H1 (cell line): ENCODE measurements at regions not wholly inside any gene's neighbourhood (a gene's known extent, or its start where the extent isn't known, plus 50 kb on each side); places are given as distances from the start of the nearest gene placed in this dataset.
A peak's percentile ranks its signal among the peaks of the same experiment; 100 is the strongest.

Experiments
- CTCF ChIA-PET: fragments of 300-600 bp; sonication (Branson Sonifier 250); formaldehyde crosslinking; loops from one replicate; lab custom pipeline; 2021; ENCODE audit not compliant: partially characterized antibody; lab: Charles Lee
- POLR2A ChIA-PET: fragments of 300-600 bp; sonication (Branson Sonifier 250); formaldehyde crosslinking; loops from one replicate; lab custom pipeline; 2021; ENCODE audit warnings: inconsistent platforms; ENCODE audit not compliant: partially characterized antibody; lab: Charles Lee
- DNase-seq, 2 experiments: peaks; one replicate each; pipeline versions ENCODE4 v3.0.0 to v3.0.0-alpha.2; 2010 to 2022; ENCODE audit warnings: low spot score in 2 of 2, low read depth in 1 of 2, mixed read lengths in 1 of 2
- FAIRE-seq: peaks from 2 replicates; lab custom pipeline; 2011; peaks lifted over from hg19 to GRCh38; lab: Jason Lieb, UNC
- H2AFZ ChIP-seq: 2 replicates; pipeline ENCODE4 v1.8.1; 2012; ENCODE audit warnings: low read length, inconsistent platforms
- H2AK5ac ChIP-seq: 2 replicates; pipeline ENCODE4 v1.6.1; 2013; ENCODE audit warnings: low read depth, low read length
- H2BK120ac ChIP-seq: replicated peaks from 2 replicates; pipeline ENCODE3; 2013; ENCODE audit warnings: low read depth, low read length, inconsistent platforms
- H2BK12ac ChIP-seq: 2 replicates; pipeline ENCODE4 v1.6.1; 2013; ENCODE audit warnings: low read depth, low read length
- H2BK15ac ChIP-seq: 2 replicates; pipeline ENCODE4 v1.6.1; 2013; ENCODE audit warnings: low read length
- H2BK20ac ChIP-seq: 2 replicates; pipeline ENCODE4 v1.6.1; 2013; ENCODE audit warnings: low read length
- H2BK5ac ChIP-seq: 2 replicates; pipeline ENCODE4 v1.6.1; 2013; ENCODE audit warnings: low read depth, low read length
- H3K14ac ChIP-seq: 2 replicates; pipeline ENCODE4 v1.6.1; 2013; ENCODE audit warnings: inconsistent platforms; ENCODE audit not compliant: insufficient read length
- H3K18ac ChIP-seq: 2 replicates; pipeline ENCODE4 v1.6.1; 2013; ENCODE audit warnings: low read length; ENCODE audit errors: extremely low read depth
- H3K23ac ChIP-seq: 2 replicates; pipeline ENCODE4 v1.6.1; 2013; ENCODE audit warnings: inconsistent platforms; ENCODE audit not compliant: insufficient read length
- H3K23me2 ChIP-seq: 2 replicates; pipeline ENCODE4 v1.6.1; 2013; ENCODE audit warnings: low read depth, low read length
- H3K27ac ChIP-seq: 2 replicates; pipeline ENCODE4 v1.6.1; 2011; ENCODE audit warnings: low read depth, low read length, inconsistent platforms
- H3K27me3 ChIP-seq, 4 experiments: replicated peaks in 1 of 4; 1 replicate in 1 of 4; 2 replicates in 3 of 4; pipeline versions ENCODE4 v1.6.1 to v1.8.1; 2011 to 2013; ENCODE audit warnings: low read length in 3 of 4, mild to moderate bottlenecking in 3 of 4, inconsistent platforms in 2 of 4, mixed read lengths in 2 of 4, moderate library complexity in 1 of 4; ENCODE audit not compliant: control insufficient read depth in 3 of 4, insufficient read depth in 3 of 4; ENCODE audit errors: extremely low read depth in 1 of 4
- H3K36me3 ChIP-seq, 4 experiments: 2 replicates each; pipeline versions ENCODE4 v1.6.1 to v1.8.1; 2011 to 2013; ENCODE audit warnings: mild to moderate bottlenecking in 4 of 4, low read length in 3 of 4, moderate library complexity in 2 of 4, control low read depth in 1 of 4, inconsistent platforms in 1 of 4; ENCODE audit not compliant: insufficient read depth in 4 of 4, control insufficient read depth in 2 of 4
- H3K4ac ChIP-seq: replicated peaks from 2 replicates; pipeline ENCODE3; 2013; ENCODE audit warnings: low read length, low read depth, mixed read lengths, inconsistent platforms; ENCODE audit not compliant: insufficient read length
- H3K4me1 ChIP-seq, 4 experiments: replicated peaks in 1 of 4; 1 replicate in 1 of 4; 2 replicates in 3 of 4; pipeline versions ENCODE4 v1.6.1 to v1.8.1; 2011 to 2013; ENCODE audit warnings: low read length in 3 of 4, inconsistent platforms in 2 of 4, mixed read lengths in 1 of 4; ENCODE audit not compliant: insufficient read depth in 4 of 4, control insufficient read depth in 3 of 4
- H3K4me2 ChIP-seq, 2 experiments: 2 replicates each; pipeline versions ENCODE4 v1.6.1 to v1.8.1; 2011 to 2013; ENCODE audit warnings: low read depth in 2 of 2, low read length in 2 of 2, control low read depth in 1 of 2, inconsistent platforms in 1 of 2, mild to moderate bottlenecking in 1 of 2; ENCODE audit not compliant: insufficient read depth in 1 of 2
- H3K4me3 ChIP-seq, 4 experiments: fragments of 200-600, 300-600 bp in 1 of 4; sonication (generic), shearing (Covaris generic), sonication (Bioruptor Twin) in 1 of 4; 2 replicates each; pipeline versions ENCODE4 v1.5.1 to v1.8.1; 2011 to 2016; ENCODE audit warnings: low read length in 4 of 4, low read depth in 3 of 4, control low read depth in 2 of 4, inconsistent platforms in 2 of 4, mild to moderate bottlenecking in 2 of 4, mixed read lengths in 1 of 4, moderate library complexity in 1 of 4; ENCODE audit not compliant: insufficient read depth in 2 of 4; ENCODE audit errors: extremely low read depth in 1 of 4
- H3K56ac ChIP-seq: replicated peaks from 2 replicates; pipeline ENCODE3; 2013; ENCODE audit warnings: low read depth, mild to moderate bottlenecking, mixed read lengths, low read length, inconsistent platforms; ENCODE audit not compliant: insufficient read length
- H3K79me1 ChIP-seq: 2 replicates; pipeline ENCODE4 v1.6.1; 2013; ENCODE audit warnings: low read depth, low read length, control low read depth
- H3K79me2 ChIP-seq, 2 experiments: 2 replicates each; pipeline versions ENCODE4 v1.6.1 to v1.8.1; 2012 to 2013; ENCODE audit warnings: low read length in 2 of 2, mild to moderate bottlenecking in 2 of 2, inconsistent platforms in 1 of 2; ENCODE audit not compliant: insufficient read depth in 2 of 2, control insufficient read depth in 1 of 2
- H3K9ac ChIP-seq, 4 experiments: replicated peaks in 1 of 4; 1 replicate in 1 of 4; 2 replicates in 3 of 4; pipeline versions ENCODE4 v1.6.1 to v1.8.1; 2011 to 2013; ENCODE audit warnings: low read depth in 3 of 4, low read length in 3 of 4, control low read depth in 2 of 4, mild to moderate bottlenecking in 2 of 4, moderate library complexity in 2 of 4, inconsistent platforms in 1 of 4; ENCODE audit errors: extremely low read depth in 1 of 4
- H3K9me3 ChIP-seq, 2 experiments: 2 replicates each; pipeline versions ENCODE4 v1.6.1 to v1.8.1; 2012 to 2013; ENCODE audit warnings: mild to moderate bottlenecking in 2 of 2, moderate library complexity in 2 of 2, control low read depth in 1 of 2, inconsistent platforms in 1 of 2, low read depth in 1 of 2, low read length in 1 of 2, mixed read lengths in 1 of 2; ENCODE audit not compliant: insufficient read depth in 2 of 2
- H4K20me1 ChIP-seq, 2 experiments: replicated peaks in 1 of 2; 2 replicates each; pipeline versions ENCODE3 to v1.8.1; 2011 to 2013; ENCODE audit warnings: inconsistent platforms in 2 of 2, low read length in 2 of 2, mild to moderate bottlenecking in 1 of 2; ENCODE audit not compliant: insufficient read depth in 2 of 2, control insufficient read depth in 1 of 2
- H4K5ac ChIP-seq: 2 replicates; pipeline ENCODE4 v1.6.1; 2013; ENCODE audit warnings: low read length, low read depth, mixed read lengths, inconsistent platforms; ENCODE audit not compliant: insufficient read length
- H4K8ac ChIP-seq: 2 replicates; pipeline ENCODE4 v1.8.0; 2013; ENCODE audit warnings: mild to moderate bottlenecking, moderate library complexity, low read length, inconsistent platforms; ENCODE audit not compliant: insufficient read depth; ENCODE audit errors: extremely low read depth
- H4K91ac ChIP-seq: replicated peaks from 2 replicates; pipeline ENCODE3; 2013; ENCODE audit warnings: low read length, mixed read lengths, inconsistent platforms; ENCODE audit not compliant: insufficient read length
- CTBP2 ChIP-seq: IDR thresholded peaks from 2 replicates; pipeline ENCODE4 v1.7.0; 2011; ENCODE audit warnings: borderline replicate concordance, mild to moderate bottlenecking, moderate library complexity, mixed read lengths, low read length; ENCODE audit not compliant: insufficient read depth, insufficient read length
- GABPA ChIP-seq: IDR thresholded peaks from 2 replicates; pipeline ENCODE4 v1.6.1; 2011; ENCODE audit warnings: mild to moderate bottlenecking, low read length, moderate library complexity, borderline replicate concordance; ENCODE audit not compliant: insufficient read depth
- GTF2F1 ChIP-seq: IDR thresholded peaks from 2 replicates; pipeline ENCODE4 v1.6.1; 2012; ENCODE audit warnings: low read depth, low read length, improper control_type of control experiment, borderline replicate concordance
- JUND ChIP-seq: IDR thresholded peaks from 2 replicates; pipeline ENCODE4 v1.6.1; 2011; ENCODE audit warnings: mild to moderate bottlenecking, improper control_type of control experiment, low read length
- RXRA ChIP-seq: IDR thresholded peaks from 2 replicates; pipeline ENCODE4 v1.6.1; 2011; ENCODE audit warnings: low read depth, mild to moderate bottlenecking, low read length, moderate library complexity; ENCODE audit not compliant: insufficient read depth
- SAP30 ChIP-seq: fragments of 300-600 bp; sonication (generic); IDR thresholded peaks from 2 replicates; pipeline ENCODE4 v1.7.1; 2012; ENCODE audit warnings: low read length, moderate library complexity, mild to moderate bottlenecking, inconsistent platforms; ENCODE audit not compliant: insufficient read depth, insufficient replicate concordance
- SP1 ChIP-seq: IDR thresholded peaks from 2 replicates; pipeline ENCODE4 v1.6.1; 2011; ENCODE audit warnings: low read depth, low read length
- TEAD4 ChIP-seq: IDR thresholded peaks from 2 replicates; pipeline ENCODE4 v1.6.1; 2012; ENCODE audit warnings: low read depth, low read length, inconsistent platforms, mixed read lengths
- ZNF274 ChIP-seq: IDR thresholded peaks from 2 replicates; pipeline ENCODE4 v1.7.0; 2012; ENCODE audit warnings: low read length, borderline replicate concordance; ENCODE audit errors: extremely low read depth
- WGBS, 2 experiments: shearing (Covaris generic) in 1 of 2; methylation state at CpG; one replicate each; pipeline versions ENCODE4 v1.1.6 to v1.1.7; 2013 to 2015; ENCODE audit warnings: low lambda C conversion rate in 2 of 2, mixed read lengths in 2 of 2, inconsistent platforms in 1 of 2, low coverage in 1 of 2, missing lambda C conversion rate in 1 of 2; ENCODE audit not compliant: insufficient replicate concordance in 2 of 2, insufficient coverage in 1 of 2, insufficient read length in 1 of 2; ENCODE audit errors: extremely low coverage in 1 of 2, missing lambda C conversion rate in 1 of 2; 5-methylcytosine and 5-hydroxymethylcytosine counted together
- TF ChIP-seq, protein P1 (sequence below), 3 experiments: IDR thresholded peaks; 1 replicate in 2 of 3; 2 replicates in 1 of 3; pipeline versions ENCODE4 v1.5.1 to v1.6.1; 2011; ENCODE audit warnings: low read length in 3 of 3, mild to moderate bottlenecking in 3 of 3, inconsistent platforms in 2 of 3, low read depth in 1 of 3, moderate library complexity in 1 of 3; ENCODE audit not compliant: insufficient read depth in 1 of 3; ENCODE audit errors: control extremely low read depth in 1 of 3

DNA sequence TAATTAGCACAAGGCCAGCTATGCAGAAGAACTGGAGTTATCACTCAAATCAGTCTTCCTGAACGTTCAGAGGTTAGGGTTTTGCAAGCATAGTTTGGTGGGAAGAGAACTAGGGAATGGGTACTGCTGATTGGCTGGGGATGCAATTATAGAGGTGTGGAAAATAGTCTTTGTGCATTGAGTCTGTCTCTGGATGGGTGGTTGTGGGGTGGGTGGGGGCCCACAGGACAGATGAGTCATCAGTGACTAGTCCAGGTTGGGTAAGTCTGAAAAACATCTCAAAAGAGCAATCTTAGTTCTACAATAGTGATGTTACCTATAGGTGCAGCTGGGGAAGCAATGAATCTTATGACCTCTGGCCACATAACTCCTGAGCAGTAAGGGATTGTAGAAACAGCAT, 89.7 kb upstream of the HMCN1 start:
- Histone ChIP-seq H3K27ac (no peak overlapping the region), H4K20me1 (no peaks in the 10 kb centered on the region), H2BK5ac (peak overlapping the region; percentile 30; the same call in 1 of the 2 replicates), H3K79me1 (no peaks in the 10 kb centered on the region), H2BK15ac (no peak overlapping the region), H4K5ac (peak overlapping the region; percentile 49), H3K4me2 (no peak overlapping the region), H3K4ac (no peak overlapping the region), H3K9me3 (peaks cover 14 to 21% of the 10 kb centered on the region in 2 experiments), H3K36me3 (peaks cover 0 to 9% (median 3%) of the 10 kb centered on the region in 4 experiments; a peak in 3 of 8 replicates), H2BK120ac (no peak overlapping the region), H3K56ac (no peak overlapping the region), H3K9ac (no peak overlapping the region), H2BK12ac (no peak overlapping the region), H4K91ac (peak overlapping the region; percentile 12), H2BK20ac (no peak overlapping the region; the same call in 1 of the 2 replicates), H3K14ac (no peak overlapping the region), H3K23ac (no peak overlapping the region), H3K4me1 (peaks cover 0 to 13% (median 6%) of the 10 kb centered on the region in 4 experiments; a peak in 4 of 7 replicates), H3K18ac (no peak overlapping the region), H3K79me2 (no peaks in the 10 kb centered on the region), H3K27me3 (no peaks in the 10 kb centered on the region), H3K4me3 (no peak overlapping the region; a peak in 1 of 8 replicates), H4K8ac (no peak overlapping the region), H2AFZ (no peak overlapping the region), H3K23me2 (no peaks in the 10 kb centered on the region), H2AK5ac (no peak overlapping the region)
- 94% methylated on average over 1 of the region's 1 CpG; no CpG with 5 or more reads in 1 of the 2 experiments for WGBS, 2 experiments
- FAIRE-seq (no peak), DNase-seq (no peak)
- CTCF ChIA-PET = interaction anchor here (0.7 to 2.9 kb wide), 4 partner anchors 8 to 352 kb away, joined by 3 to 20 read pairs (median 4); no protein-coding TSS in a partner anchor
- POLR2A ChIA-PET = interaction anchor here (0.8 kb wide), 1 partner anchor 328 kb away, joined by 3 read pairs; no protein-coding TSS in a partner anchor
- no peak for TF ChIP-seq GTF2F1
- TF ChIP-seq SAP30 = no peak
- TF ChIP-seq SP1 = no peak
- TF ChIP-seq TEAD4 = no peak
- no peak for TF ChIP-seq RXRA
- TF ChIP-seq ZNF274 = no peak
- TF ChIP-seq CTBP2 = no peak
- TF ChIP-seq GABPA = no peak
- no peak for TF ChIP-seq JUND
- TF ChIP-seq, protein P1, sequence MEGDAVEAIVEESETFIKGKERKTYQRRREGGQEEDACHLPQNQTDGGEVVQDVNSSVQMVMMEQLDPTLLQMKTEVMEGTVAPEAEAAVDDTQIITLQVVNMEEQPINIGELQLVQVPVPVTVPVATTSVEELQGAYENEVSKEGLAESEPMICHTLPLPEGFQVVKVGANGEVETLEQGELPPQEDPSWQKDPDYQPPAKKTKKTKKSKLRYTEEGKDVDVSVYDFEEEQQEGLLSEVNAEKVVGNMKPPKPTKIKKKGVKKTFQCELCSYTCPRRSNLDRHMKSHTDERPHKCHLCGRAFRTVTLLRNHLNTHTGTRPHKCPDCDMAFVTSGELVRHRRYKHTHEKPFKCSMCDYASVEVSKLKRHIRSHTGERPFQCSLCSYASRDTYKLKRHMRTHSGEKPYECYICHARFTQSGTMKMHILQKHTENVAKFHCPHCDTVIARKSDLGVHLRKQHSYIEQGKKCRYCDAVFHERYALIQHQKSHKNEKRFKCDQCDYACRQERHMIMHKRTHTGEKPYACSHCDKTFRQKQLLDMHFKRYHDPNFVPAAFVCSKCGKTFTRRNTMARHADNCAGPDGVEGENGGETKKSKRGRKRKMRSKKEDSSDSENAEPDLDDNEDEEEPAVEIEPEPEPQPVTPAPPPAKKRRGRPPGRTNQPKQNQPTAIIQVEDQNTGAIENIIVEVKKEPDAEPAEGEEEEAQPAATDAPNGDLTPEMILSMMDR (IDR thresholded peaks at IDR 0.05; ENCODE audit: control extremely low read depth in 1 of 3, insufficient read depth in 1 of 3, low read depth in 1 of 3, low read length in 3 of 3) = no peak
